Fibroblast of lung (primary cell): ENCODE measurements at regions not wholly inside any gene's neighbourhood (a gene's known extent, or its start where the extent isn't known, plus 50 kb on each side); places are given as distances from the start of the nearest gene placed in this dataset.
A peak's percentile ranks its signal among the peaks of the same experiment; 100 is the strongest.
"Not testable (repeated sequence)": the region's sequence is repeated elsewhere in the genome, so short reads cannot be mapped to it uniquely, and the experiment has no call there.

Source experiments
- DNase-seq, 2 donors: peaks; one replicate each; pipeline versions ENCODE4 v3.0.0 to v3.0.0-alpha.2; 2010; ENCODE audit warnings: low read depth in 2 of 2
- H2AFZ ChIP-seq: 2 replicates; pipeline ENCODE4 v1.5.1; 2012; ENCODE audit warnings: low read length, control low read depth, inconsistent platforms
- H3K27ac ChIP-seq: 2 replicates; pipeline ENCODE4 v1.5.1; 2011; ENCODE audit warnings: low read length, control low read depth; ENCODE audit not compliant: insufficient read depth
- H3K27me3 ChIP-seq: 2 replicates; pipeline ENCODE4 v1.5.1; 2011; ENCODE audit warnings: mild to moderate bottlenecking, low read length; ENCODE audit not compliant: control insufficient read depth, insufficient read depth
- H3K36me3 ChIP-seq: 2 replicates; pipeline ENCODE4 v1.5.1; 2011; ENCODE audit warnings: low read length; ENCODE audit not compliant: control insufficient read depth, insufficient read depth
- H3K4me1 ChIP-seq: 2 replicates; pipeline ENCODE4 v1.5.1; 2011; ENCODE audit warnings: low read length; ENCODE audit not compliant: control insufficient read depth, insufficient read depth; ENCODE audit errors: extremely low read depth
- H3K4me2 ChIP-seq: 2 replicates; pipeline ENCODE4 v1.5.1; 2011; ENCODE audit warnings: low read length, control low read depth; ENCODE audit not compliant: insufficient read depth; ENCODE audit errors: extremely low read depth
- H3K4me3 ChIP-seq, 4 experiments: fragments of 200-600 bp in 1 of 4; sonication (generic) in 1 of 4; replicated peaks in 1 of 4; 2 replicates each; pipeline ENCODE4 v1.5.1; 2011 to 2016; ENCODE audit warnings: low read length in 4 of 4, low read depth in 3 of 4, mild to moderate bottlenecking in 3 of 4, control low read depth in 2 of 4, inconsistent platforms in 1 of 4, mixed read lengths in 1 of 4; ENCODE audit not compliant: insufficient read depth in 1 of 4; ENCODE audit errors: control extremely low read depth in 1 of 4
- H3K79me2 ChIP-seq: 2 replicates; pipeline ENCODE4 v1.5.1; 2012; ENCODE audit warnings: mild to moderate bottlenecking, low read length, inconsistent platforms; ENCODE audit not compliant: control insufficient read depth, insufficient read depth
- H3K9ac ChIP-seq: 2 replicates; pipeline ENCODE4 v1.5.1; 2011; ENCODE audit warnings: mild to moderate bottlenecking, low read length, control low read depth; ENCODE audit not compliant: insufficient read depth
- H3K9me3 ChIP-seq: 2 replicates; pipeline ENCODE4 v1.5.1; 2012; ENCODE audit warnings: low read depth, low read length; ENCODE audit not compliant: control insufficient read depth, insufficient read depth
- H4K20me1 ChIP-seq: 2 replicates; pipeline ENCODE4 v1.5.1; 2011; ENCODE audit warnings: low read length; ENCODE audit not compliant: control insufficient read depth, insufficient read depth; ENCODE audit errors: extremely low read depth
- CTCF ChIP-seq, 2 donors: IDR thresholded peaks in 1 of 2; conservative IDR thresholded peaks in 1 of 2; 1 replicate in 1 of 2; 2 replicates in 1 of 2; pipeline ENCODE4 v1.5.1; 2011 to 2012; ENCODE audit warnings: low read length in 2 of 2, control low read depth in 1 of 2, inconsistent platforms in 1 of 2, low read depth in 1 of 2, mild to moderate bottlenecking in 1 of 2
- EZH2 ChIP-seq: IDR thresholded peaks from 2 replicates; pipeline ENCODE4 v1.5.1; 2012; ENCODE audit warnings: low read length, control low read depth, mild to moderate bottlenecking; ENCODE audit errors: missing control alignments

- H3K4me1 ChIP-seq = peaks cover 10% of the 10 kb centered on the region
- peak overlapping the region; percentile 36 for H3K27ac ChIP-seq
- TF ChIP-seq CTCF (conservative IDR thresholded peaks at IDR 0.05 in 1 of 2, IDR thresholded peaks at IDR 0.05 in 1 of 2; ENCODE audit: low read depth in 1 of 2, low read length in 2 of 2) (no peak), EZH2 (no peak)
- H3K27me3 ChIP-seq = no peaks in the 10 kb centered on the region
- H4K20me1 ChIP-seq = no peaks in the 10 kb centered on the region
- H3K9ac ChIP-seq = no peak overlapping the region
- no peak overlapping the region for H3K4me2 ChIP-seq
- H2AFZ ChIP-seq = no peak overlapping the region
- no peak overlapping the region for H3K4me3 ChIP-seq
- H3K79me2 ChIP-seq = no peaks in the 10 kb centered on the region
- H3K9me3 ChIP-seq = no peaks in the 10 kb centered on the region
- H3K36me3 ChIP-seq = no peaks in the 10 kb centered on the region
- DNase-seq = peak; percentile 96 to 98
These were observed 109.4 kb downstream of the DACT1 start for GRCh38 chr14:58747181-58747580.

GRCh38 chr14:58748251-58748650 is 110.5 kb downstream of the DACT1 start:
- not testable (repeated sequence) for H3K9me3 ChIP-seq, H3K4me2 ChIP-seq, H3K79me2 ChIP-seq, H3K4me3 ChIP-seq, H4K20me1 ChIP-seq, H2AFZ ChIP-seq, H3K27ac ChIP-seq, H3K9ac ChIP-seq, H3K27me3 ChIP-seq, DNase-seq, H3K36me3 ChIP-seq
- peaks cover 16% of the 10 kb centered on the region for H3K4me1 ChIP-seq

- peak; percentile 95 to 99 for DNase-seq
- H3K4me2 ChIP-seq = peak overlapping the region; percentile 67
- TF ChIP-seq EZH2 (no peak), CTCF (conservative IDR thresholded peaks at IDR 0.05 in 1 of 2, IDR thresholded peaks at IDR 0.05 in 1 of 2; ENCODE audit: low read depth in 1 of 2, low read length in 2 of 2) (no peak)
- H3K4me1 ChIP-seq = peaks cover 16% of the 10 kb centered on the region
- no peak overlapping the region for H3K4me3 ChIP-seq
- no peaks in the 10 kb centered on the region for H3K27me3 ChIP-seq
- no peak overlapping the region for H2AFZ ChIP-seq
- no peak overlapping the region for H3K27ac ChIP-seq
- no peaks in the 10 kb centered on the region for H3K79me2 ChIP-seq
- H3K9ac ChIP-seq = no peak overlapping the region
- no peaks in the 10 kb centered on the region for H3K9me3 ChIP-seq
- no peaks in the 10 kb centered on the region for H3K36me3 ChIP-seq
- H4K20me1 ChIP-seq = no peaks in the 10 kb centered on the region
These were observed 111.4 kb downstream of the DACT1 start for GRCh38 chr14:58749066-58749669.
